Activated T-helper 1 cell treated with anti-CD3 and anti-CD28 coated beads, Interleukin-12 subunit alpha, Interleukin-12 subunit beta, Interleukin-2, Interleukin-4 antibody, amounts not matched to agents 30 ng/mL and 10 ng/mL and 1 ng/mL, durations not matched to agents 14 hours and 24 hours and 36 hours (primary cell): ENCODE measurements at regions not wholly inside any gene's neighbourhood (a gene's known extent, or its start where the extent isn't known, plus 50 kb on each side); places are given as distances from the start of the nearest gene placed in this dataset.
A peak's percentile ranks its signal among the peaks of the same experiment; 100 is the strongest.

Experiments
- DNase-seq: peaks from one replicate; pipeline ENCODE4 v3.0.0; 2021; ENCODE audit warnings: low spot score
- H3K27ac Mint-ChIP-seq: one replicate; pipeline ENCODE4 v1.8.0; 2021; ENCODE audit warnings: mild to moderate bottlenecking, mixed read lengths
- H3K27me3 Mint-ChIP-seq: one replicate; pipeline ENCODE4 v1.8.0; 2022; ENCODE audit warnings: mild to moderate bottlenecking, moderate library complexity, mixed read lengths; ENCODE audit not compliant: insufficient read depth
- H3K36me3 Mint-ChIP-seq: one replicate; pipeline ENCODE4 v1.8.0; 2021; ENCODE audit warnings: low read depth, mixed read lengths
- H3K4me1 Mint-ChIP-seq: one replicate; pipeline ENCODE4 v1.8.0; 2021; ENCODE audit warnings: low read depth, mixed read lengths
- H3K4me3 Mint-ChIP-seq: one replicate; pipeline ENCODE4 v1.8.0; 2021; ENCODE audit warnings: mild to moderate bottlenecking, moderate library complexity, mixed read lengths
- H3K9me3 Mint-ChIP-seq: one replicate; pipeline ENCODE4 v1.8.0; 2021; ENCODE audit warnings: mixed read lengths
- intact Hi-C: fragments of 100-400 bp; cut with micrococcal nuclease; formaldehyde crosslinking; loops from one replicate; pipeline ENCODE4 v1.15.1; 2024

DNA sequence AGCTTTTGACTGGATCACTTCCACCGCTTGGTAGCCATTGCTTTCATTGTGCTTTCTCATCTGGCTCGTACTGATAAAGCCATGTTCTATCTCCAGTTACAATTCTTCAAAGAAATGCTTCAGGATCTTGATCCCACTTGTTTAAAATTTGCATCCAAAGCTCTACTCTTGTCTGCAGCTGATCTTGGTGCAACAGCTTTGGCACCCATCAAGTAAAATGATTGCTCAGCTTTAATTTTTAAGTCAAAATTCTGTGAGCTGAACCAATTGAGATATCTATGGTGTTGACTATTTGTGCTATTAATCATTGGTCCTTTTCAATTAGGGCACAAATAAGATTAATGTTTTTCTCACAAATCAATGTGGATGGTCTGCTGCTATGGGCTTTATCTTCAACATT, 54.8 kb upstream of the DUSP10 start:
- Mint-ChIP-seq H3K27ac (no peak overlapping the region), H3K4me3 (no peak overlapping the region), H3K4me1 (peaks cover 56% of the 10 kb centered on the region), H3K27me3 (no peaks in the 10 kb centered on the region), H3K36me3 (peaks cover 5% of the 10 kb centered on the region), H3K9me3 (peaks cover 12% of the 10 kb centered on the region)
- no peak for DNase-seq
- intact Hi-C loops = loop anchor here (10.0 kb wide), 1 partner anchor 1018 kb away; the partner anchor contains the start of gene DISP1

DNA sequence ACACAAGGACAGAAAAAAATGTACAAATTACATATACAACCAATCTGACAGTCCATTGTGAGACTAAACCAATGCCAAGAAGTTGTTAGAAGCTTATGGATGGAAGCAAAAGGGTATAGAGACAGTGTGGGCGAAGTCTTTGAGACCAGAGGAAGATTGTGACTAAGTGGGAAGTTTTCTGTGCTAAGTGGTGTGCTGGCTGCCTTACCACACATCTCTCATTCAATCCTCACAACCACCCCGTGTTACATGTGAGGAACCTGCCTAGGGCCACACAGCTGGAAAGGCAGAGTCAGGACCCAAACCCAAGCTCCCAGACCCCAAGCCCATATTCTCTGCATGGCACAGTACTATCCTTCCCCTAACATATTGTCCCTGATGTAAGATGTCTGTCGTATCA, 53.5 kb upstream of the DUSP10 start:
- no peaks in the 10 kb centered on the region for H3K27me3 Mint-ChIP-seq
- H3K27ac Mint-ChIP-seq = peak overlapping the region; percentile 76
- peaks cover 10% of the 10 kb centered on the region for H3K9me3 Mint-ChIP-seq
- intact Hi-C loops = loop anchor here (1.0 to 10.0 kb wide), 6 partner anchors 29 to 1019 kb away; partner anchors contain the start of gene DISP1
- peaks cover 43% of the 10 kb centered on the region for H3K4me1 Mint-ChIP-seq
- peak overlapping the region; percentile 48 for H3K4me3 Mint-ChIP-seq
- DNase-seq = no peak
- peaks cover 5% of the 10 kb centered on the region for H3K36me3 Mint-ChIP-seq

DNA sequence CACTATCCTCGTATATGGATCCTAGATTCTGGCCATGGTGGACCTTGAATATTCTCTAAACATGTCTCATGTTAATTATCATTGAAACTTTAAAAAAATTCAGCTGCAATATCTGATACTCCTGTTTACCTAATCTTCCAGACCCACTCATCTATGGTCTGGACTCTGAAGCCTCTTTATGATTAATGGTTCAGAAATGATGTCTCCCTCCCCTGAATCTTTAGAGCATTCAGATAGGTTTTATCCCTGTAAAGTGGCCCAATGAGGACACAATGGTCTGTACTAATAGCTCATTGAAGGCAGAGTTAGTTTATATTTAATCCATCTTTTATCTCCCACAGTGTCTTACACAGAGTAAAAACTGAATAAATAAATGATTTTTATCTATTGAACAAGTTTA, 53.0 kb upstream of the DUSP10 start:
- peak overlapping the region; percentile 1 for H3K4me3 Mint-ChIP-seq
- intact Hi-C loops = loop anchor here (1.0 to 10.0 kb wide), 15 partner anchors 12 to 1020 kb away; partner anchors contain the start of genes DISP1 and DUSP10
- peaks cover 41% of the 10 kb centered on the region for H3K4me1 Mint-ChIP-seq
- H3K9me3 Mint-ChIP-seq = peaks cover 8% of the 10 kb centered on the region
- no peaks in the 10 kb centered on the region for H3K27me3 Mint-ChIP-seq
- peak overlapping the region; percentile 72 for H3K27ac Mint-ChIP-seq
- peaks cover 5% of the 10 kb centered on the region for H3K36me3 Mint-ChIP-seq
- DNase-seq = no peak

DNA sequence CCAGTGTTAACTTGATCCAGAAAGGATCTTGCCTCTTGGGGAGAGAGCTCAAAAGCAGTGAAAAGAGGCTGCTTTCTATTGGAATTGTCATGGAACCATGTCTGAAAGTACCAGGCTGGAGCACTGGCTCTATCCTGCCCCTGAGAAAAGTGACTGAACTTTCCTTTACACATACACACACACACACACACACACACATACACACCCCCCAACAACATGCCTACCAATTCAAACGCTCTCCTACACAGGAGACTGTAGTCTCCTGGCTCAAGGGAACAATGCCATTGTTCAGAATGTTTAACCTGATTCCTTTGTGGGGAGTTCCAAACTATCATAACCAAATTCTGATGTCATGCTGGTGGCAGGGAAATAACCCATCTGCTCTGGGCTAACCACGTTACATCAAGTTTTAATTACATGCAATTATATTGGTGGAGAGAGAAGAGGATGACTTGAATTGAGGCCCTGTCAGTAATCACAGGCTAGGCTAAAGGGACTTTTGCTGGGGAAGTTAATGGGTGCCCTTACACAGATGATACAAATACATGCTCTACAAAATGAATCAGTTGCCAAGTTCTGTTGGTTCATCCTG, 52.3 kb upstream of the DUSP10 start:
- Mint-ChIP-seq H3K9me3 (peaks cover under 1% of the 10 kb centered on the region), H3K4me1 (peaks cover 41% of the 10 kb centered on the region), H3K4me3 (peak overlapping the region; percentile 35), H3K27ac (peak overlapping the region; percentile 91), H3K27me3 (no peaks in the 10 kb centered on the region), H3K36me3 (peaks cover 1% of the 10 kb centered on the region)
- peak; percentile 32 for DNase-seq
- intact Hi-C loops = loop anchor here (1.0 to 10.0 kb wide), 10 partner anchors 11 to 1021 kb away; partner anchors contain the start of genes DISP1 and DUSP10

DNA sequence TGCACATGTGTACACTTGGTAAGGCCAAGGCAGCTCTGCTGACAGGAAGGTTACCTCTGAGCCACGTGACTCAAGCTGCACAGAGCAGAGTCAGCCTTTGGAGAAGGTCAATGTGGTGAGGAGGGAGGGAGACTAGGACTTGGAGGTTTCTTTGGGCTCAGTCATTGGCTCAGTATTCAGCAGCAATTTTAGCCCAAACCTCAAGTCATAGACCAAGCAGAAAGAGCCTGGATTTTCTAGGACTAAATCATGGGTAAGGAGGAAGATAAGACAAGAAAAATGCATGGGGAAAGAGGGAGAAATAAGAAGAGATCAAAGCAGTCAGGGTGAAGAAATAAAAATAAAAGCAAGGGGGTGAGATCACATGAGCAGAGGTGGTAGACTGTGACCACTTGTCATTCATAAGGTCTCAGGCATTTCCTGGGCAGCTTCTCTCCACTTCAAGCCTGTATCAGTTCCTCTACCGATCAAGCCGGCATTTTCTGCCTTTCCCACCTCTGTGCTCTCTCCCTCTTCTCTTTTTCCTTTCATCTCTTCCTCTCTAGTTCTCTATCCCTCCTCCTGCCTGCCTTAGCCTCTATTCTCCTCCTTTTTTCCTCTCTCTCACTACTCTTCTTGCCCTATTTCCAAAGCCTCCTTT, 51.7 kb upstream of the DUSP10 start:
- peak overlapping the region; percentile 91 for H3K27ac Mint-ChIP-seq
- peaks cover 1% of the 10 kb centered on the region for H3K36me3 Mint-ChIP-seq
- H3K4me1 Mint-ChIP-seq = peaks cover 41% of the 10 kb centered on the region
- no peaks in the 10 kb centered on the region for H3K27me3 Mint-ChIP-seq
- DNase-seq = no peak
- intact Hi-C loops = loop anchor here (1.0 to 10.0 kb wide), 10 partner anchors 10 to 1021 kb away; partner anchors contain the start of genes DISP1 and DUSP10
- H3K4me3 Mint-ChIP-seq = peak overlapping the region; percentile 35
- H3K9me3 Mint-ChIP-seq = no peaks in the 10 kb centered on the region

DNA sequence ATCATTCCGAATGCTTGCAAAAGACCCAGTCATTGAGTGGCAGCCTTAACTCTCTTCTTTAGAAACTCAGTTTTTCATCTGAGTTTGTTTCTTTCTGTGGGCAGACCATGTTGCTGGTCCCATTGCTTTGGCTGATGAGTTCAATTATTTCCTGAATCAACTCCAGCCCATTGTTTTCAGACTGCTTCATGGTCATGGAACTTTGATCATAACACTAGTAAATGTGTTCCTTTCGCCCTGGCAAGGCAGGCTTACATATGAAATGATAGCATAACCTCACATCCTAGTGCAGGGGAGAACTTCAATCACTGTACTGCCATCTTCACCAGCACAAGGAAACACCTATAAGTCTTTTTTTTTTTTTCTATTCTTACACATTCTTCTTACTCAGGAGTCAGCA, 50.0 kb upstream of the DUSP10 start:
- Mint-ChIP-seq H3K4me3 (no peak overlapping the region), H3K36me3 (peaks cover 3% of the 10 kb centered on the region), H3K4me1 (peaks cover 44% of the 10 kb centered on the region), H3K27ac (no peak overlapping the region), H3K9me3 (no peaks in the 10 kb centered on the region), H3K27me3 (no peaks in the 10 kb centered on the region)
- intact Hi-C loops = loop anchor here (10.0 kb wide), 1 partner anchor 1023 kb away; the partner anchor contains the start of gene DISP1
- DNase-seq = no peak
